Neural progenitor cell (in vitro differentiated cells): ENCODE measurements at regions not wholly inside any gene's neighbourhood (a gene's known extent, or its start where the extent isn't known, plus 50 kb on each side); places are given as distances from the start of the nearest gene placed in this dataset.

ENCODE experiments used
- CTCF ChIP-seq: fragments of 200-600 bp; sonication (generic); IDR thresholded peaks from 2 replicates; pipeline ENCODE4 v1.5.1; 2017; ENCODE audit warnings: antibody characterized with exemption, mild to moderate bottlenecking
- EZH2 ChIP-seq: fragments of 200-600 bp; sonication (generic); IDR thresholded peaks from 2 replicates; pipeline ENCODE4 v1.6.1; 2017; ENCODE audit warnings: antibody characterized with exemption, mild to moderate bottlenecking, moderate library complexity
- EZH2phosphoT487 ChIP-seq: fragments of 200-600 bp; sonication (generic); IDR thresholded peaks from 2 replicates; pipeline ENCODE4 v1.6.1; 2017; ENCODE audit warnings: antibody characterized with exemption

GRCh38 chrX:40834225-40834624 lies 98.9 kb upstream of the MED14 start:
- TF ChIP-seq CTCF (no peak), EZH2 (no peak), EZH2phosphoT487 (no peak)
